GM12892 (cell line): ENCODE measurements at regions not wholly inside any gene's neighbourhood (a gene's known extent, or its start where the extent isn't known, plus 50 kb on each side); places are given as distances from the start of the nearest gene placed in this dataset.

Source experiments
- POLR2A ChIP-seq: IDR thresholded peaks from 2 replicates; pipeline ENCODE4 v1.6.1; 2011; ENCODE audit warnings: low read depth, low read length, control low read depth
- TAF1 ChIP-seq: IDR thresholded peaks from 2 replicates; pipeline ENCODE4 v1.6.1; 2011; ENCODE audit warnings: low read depth, mild to moderate bottlenecking, control low read depth, low read length, borderline replicate concordance

GRCh38 chr7:138354066-138354465 is 106.0 kb upstream of the TRIM24 start:
- no peak for TF ChIP-seq POLR2A
- TF ChIP-seq TAF1, result no peak
